HG03280 (cell line): ENCODE measurements at regions not wholly inside any gene's neighbourhood (a gene's known extent, or its start where the extent isn't known, plus 50 kb on each side); places are given as distances from the start of the nearest gene placed in this dataset.

ENCODE experiments used
- ATAC-seq: cut with Tn5 transposase; IDR thresholded peaks from one replicate; pipeline ENCODE4 v1.9.1; 2021; ENCODE audit warnings: mild to moderate bottlenecking, moderate library complexity; ENCODE audit not compliant: unreplicated experiment

DNA sequence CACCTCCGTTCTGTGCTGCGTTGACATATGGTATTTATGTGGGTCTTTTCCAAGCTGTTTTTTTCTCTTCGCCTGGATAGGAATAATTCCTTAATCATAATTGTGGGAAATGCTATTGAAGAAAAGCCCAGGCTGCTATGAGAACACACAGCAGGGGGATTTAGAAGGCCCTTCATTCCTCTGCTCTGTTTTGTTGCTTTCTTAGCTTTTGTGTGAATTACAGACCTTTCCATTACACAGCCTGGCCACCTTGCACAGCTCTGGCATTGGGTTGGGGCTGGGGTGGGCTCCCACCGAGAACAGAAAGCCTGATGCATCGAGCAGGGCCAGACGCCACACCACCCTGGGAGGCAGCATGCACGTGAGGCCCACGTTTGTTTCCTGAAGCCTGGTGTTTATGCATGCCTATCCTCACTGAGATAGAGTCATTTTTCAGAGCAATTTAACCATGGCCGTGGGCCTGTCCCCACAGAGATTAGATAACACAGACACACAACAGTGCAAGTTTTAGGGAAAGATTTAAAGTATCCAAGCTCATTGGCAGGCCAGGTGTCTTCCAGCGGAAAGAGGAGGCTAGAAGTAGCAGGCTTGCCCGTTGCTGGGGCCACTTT lies 287.6 kb upstream of the PWP1 start:
- ATAC-seq = no peak

DNA sequence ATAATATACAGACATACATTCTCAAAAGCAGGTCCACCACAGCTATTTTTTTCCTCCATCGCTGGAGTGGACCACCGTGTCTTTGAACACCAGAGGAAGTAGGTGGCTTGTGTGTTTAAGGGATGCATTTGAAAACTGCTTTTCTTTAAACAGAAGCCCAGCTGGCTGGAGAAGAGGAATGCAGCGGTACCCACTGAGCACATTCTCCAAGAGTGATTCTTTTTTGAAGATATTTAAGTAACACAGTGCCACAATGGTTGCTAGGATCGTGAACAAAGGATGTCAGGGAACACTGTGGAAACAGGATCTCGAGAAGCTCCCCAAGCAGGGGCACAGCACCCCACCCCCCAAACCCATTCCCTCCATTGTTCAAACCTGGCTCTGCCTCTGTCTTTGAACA lies 286.6 kb upstream of the PWP1 start:
- no peak for ATAC-seq

DNA sequence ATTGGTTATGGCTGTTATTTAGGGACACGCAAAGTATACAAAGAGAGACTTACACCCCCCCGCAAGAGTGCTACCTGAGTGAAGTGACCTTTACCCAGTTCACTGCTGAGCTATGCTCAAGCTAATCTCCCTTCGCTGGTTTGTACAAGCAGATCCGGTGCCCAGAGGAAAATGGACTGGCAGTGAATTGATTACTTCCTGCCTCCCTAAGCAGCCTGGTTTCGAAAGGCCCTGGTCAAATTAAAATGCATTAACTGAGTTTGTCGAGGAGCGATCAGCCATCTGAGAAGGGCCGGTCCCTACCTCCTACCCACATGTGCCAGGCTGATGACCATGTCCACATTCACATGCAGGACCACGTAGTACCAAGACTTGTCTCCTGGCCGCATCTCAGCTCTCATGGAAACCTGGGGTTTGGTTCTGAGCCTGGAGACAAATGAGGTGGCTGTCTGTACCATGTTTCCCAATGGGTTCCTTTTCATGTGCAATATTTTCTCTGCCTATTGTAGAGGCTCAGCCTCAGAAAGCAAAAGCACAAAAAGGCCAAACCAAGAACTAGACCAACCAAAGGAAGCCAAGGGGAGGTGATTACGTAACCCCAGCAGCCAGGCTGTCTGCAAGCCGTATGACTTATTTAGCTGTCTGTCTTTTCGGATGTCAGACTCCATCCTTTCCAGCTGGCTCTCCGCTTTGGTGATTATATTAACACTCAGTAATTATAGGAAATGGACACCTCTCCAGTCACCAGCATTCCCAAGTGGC lies 284.7 kb upstream of the PWP1 start:
- ATAC-seq = no peak

DNA sequence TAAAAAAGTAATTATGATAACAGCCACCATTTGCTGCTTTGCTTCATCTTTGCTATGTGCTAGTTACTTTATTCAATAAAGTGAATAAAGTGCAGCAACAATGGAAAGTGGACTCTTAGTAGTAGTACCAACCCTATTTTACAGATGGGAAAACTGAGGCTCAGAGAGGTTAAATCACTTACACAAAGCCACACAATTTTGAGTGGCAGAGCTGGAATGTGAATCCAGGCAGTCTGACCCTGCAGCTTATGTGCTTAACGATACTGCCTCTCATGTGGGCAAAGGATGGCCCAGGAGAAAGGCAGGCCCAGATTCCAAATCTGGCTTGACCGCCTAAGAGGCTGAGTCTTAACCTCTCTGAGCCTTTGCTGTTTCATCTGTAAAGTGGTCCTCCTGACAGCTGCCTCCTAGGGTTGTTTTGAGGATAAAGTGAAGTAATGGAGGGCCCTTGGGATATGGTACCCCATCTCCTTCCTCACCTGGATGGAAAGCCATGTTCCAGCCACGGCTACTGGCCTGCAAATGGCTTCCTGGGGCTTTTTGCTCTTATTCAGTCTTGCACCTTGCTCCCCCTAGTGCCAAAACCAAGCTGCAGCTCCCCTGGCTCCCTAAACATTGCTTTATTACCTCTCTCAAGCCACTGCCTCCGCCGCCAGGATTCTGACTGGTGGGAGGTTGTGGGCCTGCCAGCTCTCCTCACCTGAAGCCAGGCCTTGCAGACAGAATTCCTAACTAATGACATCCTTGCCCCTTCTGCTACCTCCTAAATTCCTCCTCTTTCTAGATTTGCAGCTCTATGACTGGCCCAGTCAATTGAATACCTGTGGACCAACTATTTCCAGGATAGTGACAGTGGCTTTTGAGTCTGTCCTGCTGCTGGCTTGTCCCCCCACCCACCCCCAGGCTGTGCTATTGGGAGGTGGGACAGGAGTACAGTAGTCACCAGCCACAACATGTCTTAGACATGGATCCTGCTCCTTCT lies 283.3 kb upstream of the PWP1 start:
- peak; percentile 65 for ATAC-seq

DNA sequence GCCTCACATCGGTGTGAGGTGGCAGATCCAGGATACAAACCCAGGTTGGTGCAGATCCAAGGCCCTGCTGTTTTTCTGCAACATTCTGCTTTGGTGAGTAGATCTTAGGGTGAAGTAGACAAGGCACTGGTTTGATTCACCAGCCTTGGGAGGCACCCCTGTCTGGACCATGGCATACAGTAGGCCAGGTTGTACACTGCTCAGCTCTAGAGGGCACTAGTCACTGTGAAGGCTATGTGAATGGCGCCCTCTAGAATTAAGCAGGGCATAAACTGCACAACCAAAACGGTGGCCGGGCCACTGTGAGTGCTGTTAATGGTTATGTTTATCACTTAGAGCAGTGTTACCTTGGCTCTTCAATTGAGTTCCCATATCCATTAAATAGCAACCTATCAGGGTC lies 280.6 kb upstream of the PWP1 start:
- ATAC-seq = peak; percentile 53

DNA sequence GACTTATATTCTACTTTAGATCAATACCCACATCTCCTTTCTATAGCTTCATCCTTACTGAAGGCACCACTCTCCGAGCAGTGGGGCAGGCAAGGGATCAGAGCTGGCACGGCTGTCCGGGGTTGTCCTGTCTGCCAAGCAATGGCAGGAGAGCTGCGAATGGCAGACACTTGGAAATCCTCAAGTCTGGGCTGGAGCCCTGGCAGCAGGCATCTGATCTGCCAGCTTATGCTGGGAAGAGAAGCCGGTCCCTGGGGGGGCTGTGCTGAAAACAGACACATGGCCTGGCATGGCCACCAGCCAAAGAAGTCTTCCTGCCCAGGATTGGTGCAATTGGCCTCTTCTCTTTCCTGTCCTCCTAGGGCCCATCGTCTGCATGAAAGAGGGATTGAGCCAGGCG lies 280.2 kb upstream of the PWP1 start:
- ATAC-seq = no peak

DNA sequence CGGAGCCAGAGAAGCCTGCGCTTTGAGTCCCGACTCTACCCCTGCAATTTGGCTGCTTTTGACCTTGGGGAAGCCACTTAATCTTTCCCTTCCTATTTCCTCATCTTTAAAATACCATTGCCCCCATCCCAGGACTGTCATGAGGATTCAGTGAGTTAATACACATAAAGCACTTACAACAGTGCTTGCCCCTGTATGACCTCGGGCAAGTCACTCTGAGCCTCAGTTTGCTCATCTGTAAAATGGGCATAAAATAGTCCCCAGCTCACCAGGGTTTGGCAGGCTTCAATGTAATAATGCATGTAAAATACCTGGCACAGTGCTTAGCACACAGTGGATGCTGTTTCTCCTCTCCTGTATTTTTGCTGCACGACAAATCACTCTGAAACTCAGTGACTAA lies 278.7 kb upstream of the PWP1 start:
- ATAC-seq = no peak

DNA sequence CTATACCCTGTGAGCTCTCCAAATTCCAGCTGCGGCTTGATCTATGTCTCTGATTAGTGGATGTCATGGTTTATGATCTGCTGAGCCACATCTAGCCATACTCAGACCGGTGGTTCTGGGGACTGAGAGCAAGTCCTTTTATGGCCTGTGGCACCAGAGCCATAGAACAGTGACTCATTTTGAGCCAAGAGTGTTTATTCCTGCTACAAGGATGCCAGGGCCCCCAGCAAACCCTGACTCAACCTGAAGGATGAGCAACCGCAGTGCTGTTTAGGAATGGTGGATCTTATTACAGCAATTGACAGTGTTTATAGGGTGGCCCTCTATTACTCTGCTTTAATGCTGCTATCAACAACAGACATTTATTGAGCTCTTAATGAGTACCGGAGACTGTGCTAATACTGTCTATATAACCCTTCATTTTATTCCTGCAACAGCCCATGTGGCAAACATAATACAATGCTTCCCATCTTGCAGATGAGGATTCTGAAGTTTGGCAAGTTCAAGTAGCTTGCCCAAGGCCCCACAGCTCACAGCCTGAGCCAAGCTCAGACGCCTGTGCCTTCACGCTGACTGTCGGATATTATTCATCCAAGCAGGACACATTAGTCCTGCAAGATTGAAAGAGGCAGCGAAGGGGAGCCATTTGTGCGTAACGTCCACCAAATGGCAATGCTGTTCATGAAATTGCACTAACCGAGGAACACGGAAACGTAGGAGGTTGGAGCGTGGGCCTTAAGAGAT lies 273.6 kb upstream of the PWP1 start:
- ATAC-seq = no peak

DNA sequence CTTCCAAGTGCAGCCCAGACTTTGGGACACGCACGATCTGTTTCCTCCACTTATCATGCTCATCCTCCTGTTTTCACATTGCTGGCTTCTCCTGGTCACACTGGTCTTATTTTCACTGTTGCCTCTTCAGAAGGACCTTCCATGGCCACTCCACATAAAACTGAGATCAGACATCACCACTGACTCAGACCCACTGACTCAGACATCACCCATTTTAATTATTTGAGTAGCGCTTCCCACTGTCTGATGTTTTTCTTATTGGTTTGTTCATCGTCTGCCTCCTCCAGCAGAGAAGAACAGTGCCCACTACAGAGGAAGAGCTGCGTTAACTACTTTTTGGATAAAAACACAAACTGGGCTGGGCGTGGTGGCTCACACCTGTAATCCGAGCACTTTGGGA lies 270.5 kb upstream of the PWP1 start:
- no peak for ATAC-seq

DNA sequence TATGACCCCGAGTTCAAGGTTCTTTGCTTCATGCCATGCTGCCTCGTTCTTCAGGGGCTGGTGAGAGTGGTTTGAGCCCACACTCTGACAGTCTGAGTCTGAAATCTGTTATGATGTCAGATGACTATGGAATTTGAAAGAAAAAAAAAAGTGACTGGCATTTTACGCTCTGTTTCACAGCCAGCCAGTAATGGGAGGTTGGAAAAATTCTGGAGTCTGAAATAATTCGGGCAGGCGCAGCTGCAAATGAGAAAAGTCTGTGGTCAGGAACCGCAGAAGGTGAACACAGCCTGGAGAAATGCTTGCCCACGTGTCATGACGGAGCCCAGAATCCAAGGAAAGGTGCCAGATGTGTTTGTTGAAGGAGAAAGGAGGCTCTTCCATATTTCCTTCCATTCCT lies 269.8 kb upstream of the PWP1 start:
- ATAC-seq = no peak

DNA sequence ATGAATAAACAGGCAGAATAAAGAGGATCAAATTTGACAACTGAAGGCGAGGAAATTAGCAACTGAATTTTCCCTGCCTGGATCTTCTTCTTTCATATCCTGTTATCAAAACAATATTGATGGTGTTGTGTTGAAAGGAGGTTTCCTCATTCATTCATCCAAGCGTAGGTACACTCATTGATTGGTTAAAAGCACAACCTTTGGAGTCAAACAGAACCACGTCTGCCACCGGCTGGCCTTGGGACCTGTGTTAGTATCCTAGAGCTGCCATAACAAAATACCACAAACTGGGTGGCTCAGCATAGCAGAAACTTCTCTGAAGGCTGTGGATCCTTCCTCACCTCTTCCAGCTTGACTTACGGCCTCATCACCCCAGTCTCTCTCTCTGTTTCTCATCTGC lies 268.6 kb upstream of the PWP1 start:
- ATAC-seq = no peak

DNA sequence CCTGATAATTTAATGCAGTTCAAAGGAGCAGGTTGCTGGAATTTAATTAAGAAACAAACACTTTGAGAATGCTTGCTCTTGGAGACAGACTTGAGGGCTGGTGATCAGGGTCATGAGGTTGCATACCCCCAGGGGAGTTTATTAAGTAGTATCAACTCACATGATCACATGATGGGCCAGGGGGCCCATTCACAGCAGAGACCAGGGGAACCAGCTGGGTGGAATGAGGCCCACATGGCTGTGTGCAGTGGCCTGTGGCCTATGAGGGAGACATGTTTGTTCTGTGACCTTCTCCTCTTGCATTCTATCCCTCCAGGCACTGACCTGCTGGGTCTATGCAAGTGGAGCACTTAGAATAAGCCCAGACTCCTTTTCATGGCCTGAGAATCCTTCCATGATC lies 266.6 kb upstream of the PWP1 start:
- ATAC-seq = no peak

DNA sequence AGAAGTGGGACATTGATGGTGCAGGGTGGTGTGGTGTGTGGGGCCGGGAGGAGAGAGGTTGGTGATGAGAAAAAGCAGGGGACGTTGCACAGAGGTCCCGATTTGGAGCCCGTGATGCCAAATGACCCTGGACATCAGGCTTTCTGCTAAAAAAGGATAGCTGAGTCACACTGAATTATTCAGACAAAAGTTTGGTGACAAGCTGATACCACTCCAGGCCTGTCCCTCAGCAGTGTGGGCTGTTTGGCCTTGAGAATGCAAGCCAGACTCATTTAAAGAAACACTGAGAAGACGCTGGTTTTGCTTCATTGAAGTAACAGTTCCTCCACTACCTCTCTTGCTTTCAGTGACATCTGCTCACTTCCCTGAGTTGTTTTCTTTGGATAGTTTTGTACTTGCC lies 262.1 kb upstream of the PWP1 start:
- no peak for ATAC-seq

DNA sequence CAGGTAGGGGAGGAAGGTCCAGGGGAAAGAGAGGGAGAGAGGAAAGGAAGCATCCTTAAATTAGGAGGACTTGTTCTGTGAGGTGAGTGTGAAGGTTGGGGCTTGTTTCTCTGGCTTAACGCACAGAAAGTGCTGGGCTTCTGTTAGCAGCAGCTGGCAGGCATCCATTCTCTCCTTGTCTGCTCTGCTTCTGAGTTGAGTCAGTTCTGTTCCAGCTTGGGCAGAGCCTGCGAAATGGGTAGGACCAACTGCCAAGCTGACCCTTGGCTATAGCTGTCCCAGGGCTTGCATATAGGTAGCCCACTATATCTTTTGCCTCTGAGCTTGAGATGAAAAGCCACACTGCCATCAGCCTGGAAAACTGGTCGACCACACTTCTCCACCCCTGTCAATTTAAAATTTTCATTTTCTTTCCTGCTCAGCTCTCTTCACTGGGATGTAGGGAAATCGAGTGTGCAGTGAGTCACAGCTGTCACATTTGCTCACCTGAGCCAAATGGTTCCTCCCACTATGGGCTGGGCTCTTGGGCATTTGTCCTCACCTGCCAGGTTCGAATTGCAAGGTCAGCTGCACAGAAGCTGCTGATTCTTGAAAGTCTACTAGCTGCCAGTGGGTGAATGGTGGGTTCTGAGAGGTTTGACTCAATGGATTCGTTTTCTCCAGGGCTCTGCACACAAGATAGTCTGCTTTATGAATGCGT lies 256.4 kb upstream of the PWP1 start:
- no peak for ATAC-seq

DNA sequence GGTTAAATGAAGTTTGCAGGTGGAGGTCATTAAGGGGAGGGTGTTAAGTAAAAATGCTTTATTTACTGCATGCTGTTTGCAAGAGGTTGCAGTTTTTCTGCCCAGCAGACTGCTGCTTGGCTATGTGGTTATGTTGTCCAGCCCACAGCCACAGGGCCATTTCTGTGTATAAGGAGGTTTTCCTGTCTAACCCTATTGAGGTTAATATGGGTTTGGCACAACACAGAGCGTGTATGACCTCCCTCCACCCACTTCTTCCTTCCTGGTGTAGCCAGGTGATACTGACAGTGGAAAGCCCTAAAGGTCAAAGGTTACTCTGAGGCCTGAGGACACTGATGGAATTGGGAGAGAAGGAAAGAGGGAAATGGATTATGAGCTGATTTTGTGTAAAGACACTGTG lies 253.7 kb upstream of the PWP1 start:
- no peak for ATAC-seq

DNA sequence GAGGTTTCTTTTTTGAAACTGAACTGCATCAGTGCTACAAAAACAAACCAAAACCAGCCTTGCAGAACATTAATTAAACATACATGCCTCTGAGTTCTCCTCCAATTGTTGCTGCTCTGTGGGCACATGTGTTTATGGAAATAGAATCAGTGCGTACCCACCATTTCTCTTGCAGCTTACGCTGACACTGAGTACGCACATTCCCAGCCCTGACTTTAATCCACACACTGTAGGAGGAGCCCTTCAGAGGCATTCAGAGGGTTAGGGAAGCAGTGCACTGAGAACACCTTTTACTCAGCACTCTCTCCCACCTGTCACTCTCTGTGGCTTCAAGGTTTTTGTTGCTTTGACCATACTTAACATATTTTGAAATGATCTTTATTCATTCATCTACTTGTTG lies 250.5 kb upstream of the PWP1 start:
- ATAC-seq = no peak

DNA sequence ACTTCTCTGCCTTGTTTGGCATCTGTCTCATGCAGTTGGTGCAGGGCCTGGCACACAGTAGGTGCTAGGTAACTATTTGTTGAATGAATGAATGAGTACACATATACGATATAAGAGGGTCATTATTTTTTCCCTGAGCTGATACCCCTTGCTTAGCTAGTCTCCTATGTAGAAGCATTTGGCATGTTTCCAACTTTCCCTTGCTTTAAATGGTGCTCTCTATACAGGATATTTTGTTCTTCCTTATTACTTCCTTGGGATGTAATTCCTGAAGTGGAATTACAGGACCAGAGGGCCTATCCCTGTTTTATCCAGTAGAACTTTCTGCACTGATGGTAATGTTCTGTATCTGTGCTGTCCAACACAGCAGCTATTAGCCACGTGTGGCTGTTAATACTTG lies 250.1 kb upstream of the PWP1 start:
- no peak for ATAC-seq

DNA sequence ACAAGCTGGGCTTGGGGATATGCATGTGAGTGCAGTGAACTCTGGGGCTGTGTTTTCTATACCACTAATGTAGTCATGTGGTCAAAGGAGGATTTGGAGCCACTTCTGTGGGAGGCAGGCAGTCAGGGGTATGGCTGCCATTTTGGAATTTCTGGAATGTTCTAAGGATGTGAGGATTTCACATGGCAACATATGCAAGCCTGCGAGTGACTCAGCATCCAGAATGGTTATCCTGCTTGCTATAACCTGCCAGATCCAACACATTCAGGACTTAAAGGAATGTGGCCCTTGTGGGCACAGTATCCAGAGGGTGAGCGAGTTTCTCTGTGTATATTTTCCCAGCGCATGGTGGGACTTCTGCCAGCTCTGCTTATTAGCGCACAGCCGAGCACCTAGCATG lies 249.2 kb upstream of the PWP1 start:
- no peak for ATAC-seq

DNA sequence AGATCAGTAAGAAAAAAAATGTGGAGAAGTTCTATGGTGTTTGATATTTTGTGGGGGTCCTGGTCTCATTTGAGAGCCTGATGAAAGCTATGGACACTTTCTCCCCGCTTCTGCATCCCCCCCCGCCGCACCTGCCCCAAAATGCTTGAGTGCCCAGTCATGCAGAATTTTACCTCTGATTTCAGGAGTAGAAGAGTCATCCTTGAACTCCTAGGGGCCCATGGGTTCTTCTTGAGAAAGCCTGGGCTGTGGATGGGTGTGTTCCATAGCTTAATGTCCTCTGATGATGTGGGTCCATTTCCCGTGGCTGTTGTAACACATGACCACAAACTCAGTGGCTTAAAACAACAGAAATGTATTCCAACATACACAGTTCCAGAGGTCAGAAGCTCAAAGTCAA lies 248.8 kb upstream of the PWP1 start:
- no peak for ATAC-seq

DNA sequence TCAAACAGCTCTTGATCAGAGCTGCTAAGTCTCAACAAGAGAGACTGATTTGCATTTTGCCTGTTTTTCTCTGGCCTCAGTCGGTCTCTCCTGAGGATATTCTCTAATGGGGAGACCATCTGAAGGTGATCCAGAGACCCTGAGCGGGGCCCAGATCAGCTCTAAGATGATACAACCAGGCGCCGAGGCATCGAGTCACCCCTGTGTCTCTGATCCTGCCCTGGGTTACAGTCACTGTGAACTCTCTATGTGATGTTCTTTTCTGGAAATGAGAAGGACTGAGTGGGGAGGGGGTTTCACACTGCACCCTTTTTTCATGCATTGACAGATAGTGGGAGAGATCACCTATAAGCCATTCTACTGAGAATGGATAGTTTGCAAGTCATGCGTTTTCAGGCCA lies 247.6 kb upstream of the PWP1 start:
- ATAC-seq = no peak
